ENCODE measurements at regions not wholly inside any gene's neighbourhood (a gene's known extent, or its start where the extent isn't known, plus 50 kb on each side); places are given as distances from the start of the nearest gene placed in this dataset.

DNA sequence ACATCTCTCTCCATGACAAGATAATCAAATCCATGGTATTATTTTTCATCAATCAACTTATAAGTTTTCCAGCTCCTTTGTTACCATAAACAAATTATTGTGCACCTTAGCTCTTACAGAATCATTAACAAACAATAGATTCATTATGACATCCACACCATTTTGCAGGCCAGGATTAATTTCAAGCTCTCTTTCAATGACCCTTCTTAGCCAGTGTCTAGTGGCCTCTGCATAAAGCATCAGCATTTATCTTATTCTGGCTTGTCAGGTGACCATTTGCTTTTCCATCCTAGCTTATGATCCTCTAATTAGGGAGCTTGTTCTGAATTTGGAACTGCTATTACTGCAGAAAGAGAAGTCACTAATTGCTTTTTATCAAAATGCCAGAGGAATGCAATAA is 806.2 kb upstream of the CHAC2 start:
- no peak overlapping the region for H3K4me3 ChIP-seq (ENCODE audit: control insufficient read depth, low read depth, low read length)
- no peak for DNase-seq (ENCODE audit: low read depth)
- TF ChIP-seq, protein P1, sequence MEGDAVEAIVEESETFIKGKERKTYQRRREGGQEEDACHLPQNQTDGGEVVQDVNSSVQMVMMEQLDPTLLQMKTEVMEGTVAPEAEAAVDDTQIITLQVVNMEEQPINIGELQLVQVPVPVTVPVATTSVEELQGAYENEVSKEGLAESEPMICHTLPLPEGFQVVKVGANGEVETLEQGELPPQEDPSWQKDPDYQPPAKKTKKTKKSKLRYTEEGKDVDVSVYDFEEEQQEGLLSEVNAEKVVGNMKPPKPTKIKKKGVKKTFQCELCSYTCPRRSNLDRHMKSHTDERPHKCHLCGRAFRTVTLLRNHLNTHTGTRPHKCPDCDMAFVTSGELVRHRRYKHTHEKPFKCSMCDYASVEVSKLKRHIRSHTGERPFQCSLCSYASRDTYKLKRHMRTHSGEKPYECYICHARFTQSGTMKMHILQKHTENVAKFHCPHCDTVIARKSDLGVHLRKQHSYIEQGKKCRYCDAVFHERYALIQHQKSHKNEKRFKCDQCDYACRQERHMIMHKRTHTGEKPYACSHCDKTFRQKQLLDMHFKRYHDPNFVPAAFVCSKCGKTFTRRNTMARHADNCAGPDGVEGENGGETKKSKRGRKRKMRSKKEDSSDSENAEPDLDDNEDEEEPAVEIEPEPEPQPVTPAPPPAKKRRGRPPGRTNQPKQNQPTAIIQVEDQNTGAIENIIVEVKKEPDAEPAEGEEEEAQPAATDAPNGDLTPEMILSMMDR (IDR thresholded peaks at IDR 0.05; ENCODE audit: control insufficient read depth, insufficient read depth, low read depth, low read length, missing control alignments), result no peak

DNA sequence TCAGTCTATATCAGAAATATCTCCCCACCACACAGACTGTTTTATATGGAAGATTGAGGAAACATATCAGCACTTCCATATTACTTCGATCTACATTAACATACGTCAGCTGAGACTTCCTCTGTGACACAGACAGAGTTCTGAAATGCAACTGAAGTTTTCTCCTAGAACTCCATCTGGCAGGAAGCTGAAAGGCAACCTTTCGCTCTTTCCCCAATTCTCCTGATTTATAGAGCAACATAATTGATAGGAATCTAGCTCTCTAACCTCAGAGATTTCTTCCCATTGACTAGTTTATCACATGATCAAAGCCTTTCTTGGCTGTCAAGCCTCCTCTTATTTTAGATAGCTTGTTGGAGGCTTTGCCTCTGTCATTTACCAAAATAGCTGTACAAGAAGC is 806.7 kb upstream of the CHAC2 start:
- H3K4me3 ChIP-seq (ENCODE audit: control insufficient read depth, low read depth, low read length), result no peak overlapping the region
- DNase-seq (ENCODE audit: low read depth), result no peak
- TF ChIP-seq, protein P1 (IDR thresholded peaks at IDR 0.05; ENCODE audit: control insufficient read depth, insufficient read depth, low read depth, low read length, missing control alignments), result no peak

DNA sequence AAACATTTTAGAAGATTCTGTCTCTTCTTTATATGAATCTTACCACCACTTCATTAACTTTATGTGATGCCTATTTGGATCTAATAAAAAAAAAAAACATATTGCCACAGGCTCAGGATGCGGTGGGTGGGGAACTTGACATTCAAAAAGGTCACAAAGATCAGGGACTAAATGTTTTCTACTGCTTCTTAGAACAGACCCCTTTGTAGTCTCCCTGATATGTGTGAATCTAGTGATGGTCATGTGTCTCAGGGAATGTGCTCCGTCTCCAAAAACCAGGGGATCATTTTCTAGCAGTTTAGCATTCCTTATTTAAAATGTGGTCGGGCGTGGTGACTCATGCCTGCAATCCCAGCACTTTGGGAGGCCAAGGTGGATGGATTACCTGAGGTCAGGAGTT is 807.8 kb upstream of the CHAC2 start:
- H3K4me3 ChIP-seq (ENCODE audit: control insufficient read depth, low read depth, low read length), result no peak overlapping the region
- no peak for DNase-seq (ENCODE audit: low read depth)
- TF ChIP-seq, protein P1 (IDR thresholded peaks at IDR 0.05; ENCODE audit: control insufficient read depth, insufficient read depth, low read depth, low read length, missing control alignments), result no peak

DNA sequence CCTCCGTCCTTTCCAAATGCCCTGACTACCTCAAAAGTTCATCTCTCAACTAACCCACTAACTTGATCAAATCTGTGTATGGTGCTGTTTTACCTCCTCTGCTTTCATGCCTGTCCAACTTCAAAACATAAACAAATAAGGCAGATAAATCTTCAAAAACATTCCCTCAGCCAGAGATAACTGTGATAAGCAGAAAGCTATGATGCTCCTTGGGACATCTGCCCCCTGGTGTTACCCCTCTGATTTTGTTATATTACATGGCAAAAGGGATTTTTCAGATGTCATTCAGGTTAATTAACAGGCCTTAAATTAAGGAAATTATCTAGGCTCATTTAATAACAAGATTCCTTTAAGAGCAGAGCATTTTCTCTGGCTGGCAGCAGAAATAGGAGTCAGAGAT is 810.8 kb upstream of the CHAC2 start:
- TF ChIP-seq, protein P1 (IDR thresholded peaks at IDR 0.05; ENCODE audit: control insufficient read depth, insufficient read depth, low read depth, low read length, missing control alignments), result no peak
- no peak for DNase-seq (ENCODE audit: low read depth)
- no peak overlapping the region for H3K4me3 ChIP-seq (ENCODE audit: control insufficient read depth, low read depth, low read length)

DNA sequence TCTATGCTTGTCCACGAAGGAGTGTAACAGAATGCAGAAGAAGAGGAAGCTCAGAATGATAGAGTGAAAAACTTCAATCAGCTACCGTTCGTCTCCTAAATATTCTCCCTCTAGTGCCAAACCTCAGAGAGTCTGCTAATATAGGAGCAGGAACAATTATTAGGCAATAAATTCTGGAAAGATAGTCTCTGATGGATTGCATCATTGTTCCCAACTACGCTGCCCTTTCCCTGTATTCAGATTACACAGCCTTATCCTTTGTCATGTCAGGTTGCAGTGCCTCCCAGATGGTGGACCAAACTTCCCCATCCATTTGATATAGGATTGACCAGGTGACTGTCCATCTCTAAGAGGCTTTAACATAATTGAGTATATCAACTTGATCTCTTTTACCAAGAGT is 811.5 kb upstream of the CHAC2 start:
- DNase-seq (ENCODE audit: low read depth), result no peak
- TF ChIP-seq, protein P1 (IDR thresholded peaks at IDR 0.05; ENCODE audit: control insufficient read depth, insufficient read depth, low read depth, low read length, missing control alignments), result no peak

DNA sequence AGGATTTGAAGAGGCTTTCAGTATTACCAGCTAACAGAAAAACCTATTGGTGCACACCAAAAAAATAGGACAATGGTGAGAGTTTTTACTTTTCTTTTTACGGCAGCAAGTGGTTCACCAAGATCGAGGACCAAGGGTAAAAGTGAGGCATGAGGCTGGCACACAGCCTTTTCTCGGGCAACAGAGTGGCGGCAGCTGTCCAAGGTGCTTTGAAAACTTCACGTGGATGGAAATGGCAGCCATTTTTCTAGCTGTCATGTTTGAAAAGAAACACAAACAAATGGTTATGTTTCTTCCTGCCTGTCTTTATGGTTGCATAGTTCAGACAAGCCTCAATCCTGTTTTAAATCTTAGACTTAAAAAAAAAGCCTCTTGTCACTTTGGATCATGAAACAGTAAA is 812.5 kb upstream of the CHAC2 start:
- no peak overlapping the region for H3K4me3 ChIP-seq (ENCODE audit: control insufficient read depth, low read depth, low read length)
- DNase-seq (ENCODE audit: low read depth), result no peak
- TF ChIP-seq, protein P1 (IDR thresholded peaks at IDR 0.05; ENCODE audit: control insufficient read depth, insufficient read depth, low read depth, low read length, missing control alignments), result no peak

More for the DNA sequence above, 811.5 kb upstream of the CHAC2 start:
- no peak overlapping the region for H3K4me3 ChIP-seq (ENCODE audit: control insufficient read depth, low read depth, low read length)

DNA sequence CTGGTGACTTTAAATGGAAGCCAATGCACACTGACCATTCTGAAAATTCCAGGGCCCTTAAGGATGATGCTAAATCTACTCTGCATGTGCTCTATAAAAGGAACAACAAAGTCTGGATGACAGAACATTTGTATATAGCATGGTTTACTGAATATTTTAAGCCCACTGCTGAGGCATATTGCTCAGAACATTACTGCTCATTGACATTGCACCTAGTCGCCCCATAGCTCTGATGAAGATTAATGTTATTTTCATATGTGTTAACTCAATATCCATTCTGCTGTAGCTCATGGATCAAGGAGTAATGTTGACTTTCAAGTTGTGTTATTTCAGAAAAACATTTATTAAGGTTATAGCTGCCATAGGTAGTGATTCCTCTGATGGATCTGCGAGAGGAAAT is 827.5 kb upstream of the CHAC2 start:
- no peak overlapping the region for H3K4me3 ChIP-seq (ENCODE audit: control insufficient read depth, low read depth, low read length)
- DNase-seq (ENCODE audit: low read depth), result no peak
- TF ChIP-seq, protein P1 (IDR thresholded peaks at IDR 0.05; ENCODE audit: control insufficient read depth, insufficient read depth, low read depth, low read length, missing control alignments), result no peak
